ACHN (cell line): ENCODE measurements at regions not wholly inside any gene's neighbourhood (a gene's known extent, or its start where the extent isn't known, plus 50 kb on each side); places are given as distances from the start of the nearest gene placed in this dataset.
"Not testable (repeated sequence)": the region's sequence is repeated elsewhere in the genome, so short reads cannot be mapped to it uniquely, and the experiment has no call there.

ENCODE experiments used
- DNase-seq: peaks from one replicate; pipeline ENCODE4 v3.0.0-alpha.2; 2015
- in situ Hi-C: cut with HindIII; loops from 2 replicates; pipeline ENCODE4 v1.10.0; 2017; ENCODE audit warnings: low sequenced_read_pairs, low pct_ligation_motif_present, low pct_unique_long_range_greater_than_20kb

- in situ Hi-C loops, result no loop called here
- DNase-seq, result peak; percentile 66
Measured at GRCh38 chr18:14976736-14977430, 228.9 kb downstream of the ANKRD30B start.

GRCh38 chr18:14978191-14978590 is 230.2 kb downstream of the ANKRD30B start:
- no peak for DNase-seq
- in situ Hi-C loops, result no loop called here

DNA sequence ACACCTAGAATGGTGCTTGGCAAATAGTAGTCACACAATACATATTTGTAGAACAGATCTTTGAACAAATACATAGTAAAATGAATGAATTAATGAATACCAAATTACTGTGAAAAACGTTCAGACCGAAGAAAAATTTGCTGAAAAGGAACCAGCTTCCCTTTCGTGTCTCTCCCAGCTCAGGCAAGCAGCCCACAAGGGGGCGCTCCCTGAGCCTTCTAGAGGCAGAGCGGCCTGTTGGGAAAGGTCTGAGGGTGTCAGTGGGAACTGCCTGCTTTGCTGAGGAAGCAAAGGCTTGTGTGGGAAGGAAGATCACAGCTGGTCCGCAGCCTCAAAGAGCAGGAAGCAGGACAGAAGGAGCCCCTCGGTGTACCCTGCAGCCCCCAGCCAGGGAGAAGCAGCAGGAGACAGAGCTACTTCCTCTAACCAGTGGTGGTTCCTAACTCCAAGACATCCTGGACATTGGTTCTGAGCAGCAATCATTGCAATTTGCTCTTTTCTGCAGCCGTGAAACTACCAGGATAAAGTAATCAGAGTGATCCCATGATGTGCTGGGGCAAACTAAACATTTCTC is 231.1 kb downstream of the ANKRD30B start:
- DNase-seq, result peak; percentile 65
- in situ Hi-C loops, result no loop called here

- in situ Hi-C loops, result no loop called here
- DNase-seq, result no peak
Measured at GRCh38 chr18:14979875-14980274, 231.9 kb downstream of the ANKRD30B start.

- in situ Hi-C loops, DNase-seq: not testable (repeated sequence)
Measured at GRCh38 chr18:14984531-14984930, 236.6 kb downstream of the ANKRD30B start.

DNA sequence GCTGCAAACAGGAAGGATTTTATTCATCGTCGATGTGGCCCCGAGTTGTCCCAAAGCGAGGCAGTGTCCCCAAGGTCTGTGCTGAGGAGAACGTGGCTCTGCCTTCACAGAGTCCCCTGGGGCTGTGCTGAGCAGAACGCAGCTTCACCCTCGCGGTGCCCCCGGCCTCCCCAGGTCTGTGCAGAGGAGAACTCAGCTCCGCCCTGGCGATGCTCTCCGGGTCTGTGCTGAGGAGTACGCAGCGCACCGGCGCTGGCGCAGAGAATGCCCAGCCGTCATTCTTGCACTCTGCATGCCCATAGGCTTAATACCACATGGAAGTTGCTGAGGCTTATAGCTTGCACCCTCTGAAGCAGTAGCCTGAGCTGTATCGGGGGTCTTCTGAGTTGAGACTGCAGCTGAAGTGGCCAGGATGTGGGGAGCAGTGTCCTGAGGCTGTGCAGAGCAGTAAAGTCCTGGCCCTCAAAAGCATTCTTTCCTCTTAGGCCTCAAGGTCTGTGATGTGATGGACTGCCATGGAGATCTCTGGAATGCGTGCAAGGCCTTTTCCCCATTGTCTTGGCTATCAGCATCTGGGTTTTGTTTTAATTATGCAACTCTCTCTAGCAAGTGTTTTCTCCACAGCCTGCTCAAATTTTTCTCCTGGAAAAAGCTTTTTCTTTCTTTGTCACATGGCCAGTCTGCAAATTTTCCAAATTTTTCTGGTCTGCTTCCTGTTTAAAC is 237.5 kb downstream of the ANKRD30B start:
- in situ Hi-C loops, DNase-seq: not testable (repeated sequence)

DNA sequence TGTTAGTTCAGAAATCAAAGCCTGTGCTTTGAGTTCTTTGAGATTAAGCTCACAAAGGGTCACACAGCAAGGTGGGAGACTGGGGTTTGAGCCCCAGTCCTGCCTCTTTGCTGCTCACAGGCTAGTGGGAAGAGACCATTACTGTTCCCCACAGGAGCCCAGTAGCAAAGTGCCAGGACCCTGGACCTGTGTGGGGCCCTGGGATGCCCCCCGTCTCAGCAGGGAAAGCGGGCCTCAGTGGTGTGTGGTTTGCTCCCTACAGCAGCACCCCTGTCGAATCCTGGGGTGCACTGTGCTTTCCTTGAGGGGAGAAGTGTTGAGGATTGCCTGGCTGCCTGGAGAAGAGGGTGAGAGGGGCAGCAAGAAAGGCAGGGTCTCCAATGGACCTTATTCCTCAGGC is 239.4 kb downstream of the ANKRD30B start:
- in situ Hi-C loops, DNase-seq: not testable (repeated sequence)

DNA sequence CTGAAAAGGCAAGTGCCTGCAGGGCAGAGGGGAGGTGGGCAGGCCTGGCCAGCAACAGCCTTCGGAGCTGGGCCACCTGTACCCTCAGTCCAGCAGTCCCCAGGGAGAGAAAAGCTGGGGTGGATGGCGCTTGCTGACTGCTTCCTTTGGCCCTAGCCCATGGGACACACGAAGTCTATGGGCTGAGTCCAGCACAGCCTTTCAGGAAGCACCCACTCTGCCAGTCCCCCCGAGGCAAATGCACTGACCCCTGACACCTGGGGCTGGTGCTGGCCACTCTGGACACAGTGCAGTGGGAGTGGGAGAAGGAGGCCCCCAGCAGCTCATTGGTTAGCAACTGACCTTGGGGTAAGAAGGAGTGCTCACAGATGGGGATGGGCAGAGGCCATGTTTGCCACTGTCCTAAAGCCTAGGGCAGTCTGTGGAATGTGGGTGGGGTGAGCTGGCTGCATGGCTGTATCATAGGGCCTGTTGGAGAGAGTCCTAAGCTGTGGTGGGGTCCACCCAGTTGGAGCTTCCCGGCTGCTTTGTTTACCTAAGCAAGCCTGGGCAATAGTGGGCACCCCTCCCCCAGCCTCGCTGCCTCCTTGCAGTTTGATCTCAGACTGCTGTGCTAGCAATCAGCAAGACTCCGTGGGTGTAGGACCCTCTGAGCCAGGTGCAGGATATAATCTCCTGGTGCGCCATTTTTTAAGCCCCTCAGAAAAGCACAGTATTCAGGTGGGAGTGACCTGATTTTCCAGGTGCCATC is 240.2 kb downstream of the ANKRD30B start:
- in situ Hi-C loops, DNase-seq: not testable (repeated sequence)

DNA sequence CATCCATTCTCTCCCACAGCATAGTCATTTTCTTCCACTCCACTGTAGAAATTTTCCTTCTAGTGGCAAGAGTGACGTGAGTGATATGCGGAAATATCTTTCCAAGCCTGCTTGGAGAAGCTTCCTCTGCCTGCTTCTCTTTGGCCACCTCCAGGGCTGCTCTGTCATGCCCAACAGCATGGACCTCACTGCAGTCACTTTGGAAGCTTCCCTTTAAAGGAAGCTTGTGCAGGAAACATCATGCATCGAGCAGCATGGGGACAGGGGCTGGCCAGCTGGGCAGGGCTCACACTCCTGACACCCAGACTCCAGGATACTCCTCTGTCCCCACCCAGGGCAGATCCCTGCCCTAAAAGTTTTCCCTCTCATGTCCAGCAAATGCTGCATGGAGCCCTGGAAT is 241.6 kb downstream of the ANKRD30B start:
- DNase-seq, in situ Hi-C loops: not testable (repeated sequence)

DNA sequence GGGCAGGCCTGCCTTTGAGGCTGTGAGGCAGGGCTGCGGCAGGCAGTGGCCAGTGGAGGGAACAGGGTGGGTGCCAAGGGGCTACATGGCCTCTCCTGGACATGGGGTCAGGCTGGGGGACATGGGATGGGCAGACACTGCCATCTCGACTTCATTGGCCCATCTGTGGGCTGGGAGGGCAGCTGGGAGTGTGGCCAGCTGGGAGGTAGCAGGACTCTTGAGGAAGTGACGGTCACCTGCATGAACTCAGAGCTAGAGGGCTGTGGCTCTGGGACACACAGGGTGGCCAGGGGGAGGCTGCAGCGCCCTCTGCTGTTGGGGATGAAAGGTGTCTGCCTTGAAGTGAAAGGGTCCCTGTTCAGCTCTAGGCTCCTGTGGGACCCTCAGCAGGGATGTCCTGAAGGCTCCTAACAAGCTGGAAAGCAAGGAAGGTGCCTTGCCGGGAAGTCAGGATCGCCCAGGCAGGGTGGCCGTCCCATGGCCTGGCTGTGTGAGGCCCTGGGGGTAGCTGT is 244.0 kb downstream of the ANKRD30B start:
- DNase-seq, in situ Hi-C loops: not testable (repeated sequence)

DNA sequence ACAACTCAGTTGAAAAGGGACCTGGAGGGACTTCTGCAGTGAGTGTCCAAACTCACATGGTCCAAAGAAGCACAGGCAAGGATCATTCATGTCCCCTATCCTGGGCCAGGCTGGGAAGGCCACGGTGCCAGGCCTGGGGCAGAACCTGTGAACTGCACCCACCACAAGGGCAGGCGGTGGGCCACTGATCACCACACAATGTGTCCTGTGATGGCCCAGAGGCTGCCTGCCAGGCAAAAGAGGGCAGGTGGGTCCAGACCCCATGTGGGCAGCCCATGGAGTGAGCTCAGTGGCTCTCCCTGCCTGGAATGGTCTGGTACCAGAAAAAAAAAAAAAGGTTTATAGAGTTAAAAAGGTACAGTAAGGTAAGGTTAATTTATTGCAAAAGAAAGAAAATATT is 244.8 kb downstream of the ANKRD30B start:
- DNase-seq, in situ Hi-C loops: not testable (repeated sequence)

DNA sequence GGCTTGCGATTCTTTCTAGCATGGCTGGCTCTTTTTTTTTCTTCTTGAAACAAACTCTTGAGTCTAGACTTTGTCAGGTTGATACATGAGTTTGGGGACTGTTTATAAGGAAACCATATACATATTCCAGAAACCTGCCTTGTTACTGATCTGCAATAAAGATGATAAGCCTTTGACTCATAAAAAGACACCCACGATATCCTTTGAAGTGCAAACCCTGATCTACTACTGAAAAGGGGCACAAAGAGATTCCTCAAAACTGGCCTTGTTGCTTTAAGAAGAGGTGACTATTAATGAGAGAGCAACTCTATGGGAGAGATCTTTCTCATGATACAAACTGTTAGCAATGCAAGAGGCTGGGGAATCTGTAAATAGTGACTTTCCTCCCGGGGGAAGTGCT is 247.1 kb downstream of the ANKRD30B start:
- in situ Hi-C loops, DNase-seq: not testable (repeated sequence)

DNA sequence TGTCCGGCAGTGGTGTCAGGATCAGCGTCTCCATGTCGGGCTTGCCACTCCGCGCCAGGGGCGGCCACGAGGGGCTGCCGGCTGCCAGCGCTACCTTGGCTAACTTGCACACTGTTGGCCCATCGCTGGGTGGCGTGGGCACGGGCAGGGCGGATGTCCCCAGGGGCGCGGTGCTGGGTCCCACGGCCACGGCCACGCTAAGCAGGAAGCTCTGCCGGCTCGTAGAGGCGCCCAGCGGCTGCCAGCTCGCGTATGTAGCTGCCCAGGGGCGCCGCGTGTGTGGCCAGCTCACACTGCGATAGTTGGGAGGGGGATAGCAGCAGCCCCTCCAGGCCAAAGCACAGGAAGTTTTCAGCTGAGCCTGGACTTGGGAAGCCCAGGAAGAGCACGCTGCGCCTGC is 249.4 kb downstream of the ANKRD30B start:
- no peak for DNase-seq

GRCh38 chr18:14997899-14998298 is 249.9 kb downstream of the ANKRD30B start:
- DNase-seq, in situ Hi-C loops: not testable (repeated sequence)

More for the DNA sequence above, 249.4 kb downstream of the ANKRD30B start:
- in situ Hi-C loops, result no loop called here

GRCh38 chr18:14998360-14999042 is 250.5 kb downstream of the ANKRD30B start:
- DNase-seq, in situ Hi-C loops: not testable (repeated sequence)

GRCh38 chr18:14999085-14999975 is 251.4 kb downstream of the ANKRD30B start:
- in situ Hi-C loops, result no loop called here
- no peak for DNase-seq
